GM10248 (cell line): ENCODE measurements at regions not wholly inside any gene's neighbourhood (a gene's known extent, or its start where the extent isn't known, plus 50 kb on each side); places are given as distances from the start of the nearest gene placed in this dataset.

Source experiments
- CTCF ChIA-PET: fragments of 300-600 bp; sonication (Branson Sonifier 250); formaldehyde crosslinking; extraction: SDS; loops from one replicate; lab custom pipeline; 2021; ENCODE audit warnings: antibody characterized with exemption; lab: Yijun Ruan, JAX
- POLR2A ChIA-PET: fragments of 350-650 bp; sonication (Branson Sonifier 250); formaldehyde crosslinking; extraction: SDS; loops from one replicate; lab custom pipeline; 2020; ENCODE audit warnings: antibody characterized with exemption; lab: Yijun Ruan, JAX
- DNase-seq: peaks from one replicate; pipeline ENCODE4 v3.0.0; 2012; ENCODE audit errors: extremely low spot score
- CTCF ChIP-seq: IDR thresholded peaks from 2 replicates; pipeline ENCODE4 v1.5.1; 2012; ENCODE audit warnings: mild to moderate bottlenecking, low read depth; ENCODE audit errors: extremely low read depth, missing control alignments, control extremely low read depth

- no peak for TF ChIP-seq CTCF
- ChIA-PET CTCF (interaction anchor here (0.9 kb wide), 1 partner anchor 13 kb away, joined by 3 read pairs; no protein-coding TSS in a partner anchor), POLR2A (no interaction called here)
Measured at GRCh38 chr4:138400066-138400465, 157.9 kb upstream of the SLC7A11 start.

GRCh38 chr4:138399081-138399480 lies 156.9 kb upstream of the SLC7A11 start:
- no peak for TF ChIP-seq CTCF
- no peak for DNase-seq
- CTCF ChIA-PET, result interaction anchor here (0.9 to 1.0 kb wide), 2 partner anchors 9 to 14 kb away, joined by 3 to 4 read pairs; no protein-coding TSS in a partner anchor
- POLR2A ChIA-PET, result no interaction called here

More at GRCh38 chr4:138400066-138400465, 157.9 kb upstream of the SLC7A11 start:
- no peak for DNase-seq

- TF ChIP-seq CTCF, result no peak
- DNase-seq, result no peak
- POLR2A ChIA-PET, result no interaction called here
- CTCF ChIA-PET, result no interaction called here
Measured at GRCh38 chr4:138398322-138398721, 156.2 kb upstream of the SLC7A11 start.

GRCh38 chr4:138393886-138394610 lies 151.9 kb upstream of the SLC7A11 start:
- DNase-seq, result no peak
- ChIA-PET CTCF (interaction anchor here (2.0 kb wide), 1 partner anchor 11 kb away, joined by 6 read pairs; no protein-coding TSS in a partner anchor), POLR2A (no interaction called here)
- TF ChIP-seq CTCF, result no peak

GRCh38 chr4:138392751-138393308 lies 150.7 kb upstream of the SLC7A11 start:
- POLR2A ChIA-PET, result no interaction called here
- TF ChIP-seq CTCF, result no peak
- DNase-seq, result no peak

GRCh38 chr4:138389976-138390685 lies 148.0 kb upstream of the SLC7A11 start:
- no peak for DNase-seq
- TF ChIP-seq CTCF, result no peak
- CTCF ChIA-PET, result interaction anchor here (1.3 to 1.5 kb wide), 2 partner anchors 13 to 15 kb away, joined by 3 to 4 read pairs; no protein-coding TSS in a partner anchor
- POLR2A ChIA-PET, result no interaction called here

More at GRCh38 chr4:138392751-138393308, 150.7 kb upstream of the SLC7A11 start:
- CTCF ChIA-PET, result interaction anchor here (0.7 to 1.6 kb wide), 2 partner anchors 9 to 13 kb away, joined by 3 read pairs; no protein-coding TSS in a partner anchor
